ENCODE measurements at regions not wholly inside any gene's neighbourhood (a gene's known extent, or its start where the extent isn't known, plus 50 kb on each side); places are given as distances from the start of the nearest gene placed in this dataset.

GRCh38 chr4:79673898-79674297 lies 265.9 kb upstream of the GK2 start:
- H2AFZ ChIP-seq (ENCODE audit: low read length) = no peak overlapping the region
- H3K79me2 ChIP-seq (ENCODE audit: control insufficient read depth, insufficient read depth, low read length) = no peaks in the 10 kb centered on the region
- H4K20me1 ChIP-seq (ENCODE audit: control insufficient read depth, extremely low read depth, insufficient read depth, low read length) = no peaks in the 10 kb centered on the region
- TF ChIP-seq EZH2 (IDR thresholded peaks at IDR 0.05; ENCODE audit: low read length, missing control alignments) (no peak), CTCF (conservative IDR thresholded peaks at IDR 0.05 in 1 of 2, IDR thresholded peaks at IDR 0.05 in 1 of 2; ENCODE audit: low read depth in 1 of 2, low read length in 2 of 2) (no peak)
- no peaks in the 10 kb centered on the region for H3K36me3 ChIP-seq (ENCODE audit: control insufficient read depth, insufficient read depth, low read length)
- H3K4me2 ChIP-seq (ENCODE audit: extremely low read depth, insufficient read depth, low read length) = no peak overlapping the region
- no peak overlapping the region for H3K4me3 ChIP-seq (replicated peaks in 1 of 4; ENCODE audit: control extremely low read depth in 1 of 4, insufficient read depth in 1 of 4, low read depth in 3 of 4, low read length in 4 of 4)
- H3K27me3 ChIP-seq (ENCODE audit: control insufficient read depth, insufficient read depth, low read length) = no peaks in the 10 kb centered on the region
- H3K9me3 ChIP-seq (ENCODE audit: control insufficient read depth, insufficient read depth, low read depth, low read length) = no peaks in the 10 kb centered on the region
- H3K27ac ChIP-seq (ENCODE audit: insufficient read depth, low read length) = no peak overlapping the region
- H3K4me1 ChIP-seq (ENCODE audit: control insufficient read depth, extremely low read depth, insufficient read depth, low read length) = no peaks in the 10 kb centered on the region
- H3K9ac ChIP-seq (ENCODE audit: insufficient read depth, low read length) = no peak overlapping the region
- no peak for DNase-seq (ENCODE audit: low read depth in 2 of 2)

GRCh38 chr4:79673377-79673776 lies 265.3 kb upstream of the GK2 start:
- no peaks in the 10 kb centered on the region for H3K4me1 ChIP-seq (ENCODE audit: control insufficient read depth, extremely low read depth, insufficient read depth, low read length)
- H3K9me3 ChIP-seq (ENCODE audit: control insufficient read depth, insufficient read depth, low read depth, low read length) = no peaks in the 10 kb centered on the region
- H3K4me2 ChIP-seq (ENCODE audit: extremely low read depth, insufficient read depth, low read length) = no peak overlapping the region
- no peak overlapping the region for H2AFZ ChIP-seq (ENCODE audit: low read length)
- H3K79me2 ChIP-seq (ENCODE audit: control insufficient read depth, insufficient read depth, low read length) = no peaks in the 10 kb centered on the region
- H3K27ac ChIP-seq (ENCODE audit: insufficient read depth, low read length) = no peak overlapping the region
- H3K27me3 ChIP-seq (ENCODE audit: control insufficient read depth, insufficient read depth, low read length) = no peaks in the 10 kb centered on the region
- H3K9ac ChIP-seq (ENCODE audit: insufficient read depth, low read length) = no peak overlapping the region
- no peaks in the 10 kb centered on the region for H3K36me3 ChIP-seq (ENCODE audit: control insufficient read depth, insufficient read depth, low read length)
- H4K20me1 ChIP-seq (ENCODE audit: control insufficient read depth, extremely low read depth, insufficient read depth, low read length) = no peaks in the 10 kb centered on the region
- H3K4me3 ChIP-seq (replicated peaks in 1 of 4; ENCODE audit: control extremely low read depth in 1 of 4, insufficient read depth in 1 of 4, low read depth in 3 of 4, low read length in 4 of 4) = no peak overlapping the region
- no peak for DNase-seq (ENCODE audit: low read depth in 2 of 2)
- no peak for TF ChIP-seq CTCF (conservative IDR thresholded peaks at IDR 0.05 in 1 of 2, IDR thresholded peaks at IDR 0.05 in 1 of 2; ENCODE audit: low read depth in 1 of 2, low read length in 2 of 2)
- no peak for TF ChIP-seq EZH2 (IDR thresholded peaks at IDR 0.05; ENCODE audit: low read length, missing control alignments)

- Histone ChIP-seq H3K4me1 (ENCODE audit: control insufficient read depth, extremely low read depth, insufficient read depth, low read length) (no peaks in the 10 kb centered on the region), H4K20me1 (ENCODE audit: control insufficient read depth, extremely low read depth, insufficient read depth, low read length) (no peaks in the 10 kb centered on the region), H3K4me2 (ENCODE audit: extremely low read depth, insufficient read depth, low read length) (no peak overlapping the region), H3K4me3 (replicated peaks in 1 of 4; ENCODE audit: control extremely low read depth in 1 of 4, insufficient read depth in 1 of 4, low read depth in 3 of 4, low read length in 4 of 4) (no peak overlapping the region), H2AFZ (ENCODE audit: low read length) (no peak overlapping the region), H3K9ac (ENCODE audit: insufficient read depth, low read length) (no peak overlapping the region), H3K79me2 (ENCODE audit: control insufficient read depth, insufficient read depth, low read length) (no peaks in the 10 kb centered on the region), H3K27ac (ENCODE audit: insufficient read depth, low read length) (no peak overlapping the region), H3K36me3 (ENCODE audit: control insufficient read depth, insufficient read depth, low read length) (no peaks in the 10 kb centered on the region), H3K9me3 (ENCODE audit: control insufficient read depth, insufficient read depth, low read depth, low read length) (no peaks in the 10 kb centered on the region), H3K27me3 (ENCODE audit: control insufficient read depth, insufficient read depth, low read length) (no peaks in the 10 kb centered on the region)
- TF ChIP-seq CTCF (conservative IDR thresholded peaks at IDR 0.05 in 1 of 2, IDR thresholded peaks at IDR 0.05 in 1 of 2; ENCODE audit: low read depth in 1 of 2, low read length in 2 of 2) (no peak), EZH2 (IDR thresholded peaks at IDR 0.05; ENCODE audit: low read length, missing control alignments) (no peak)
- DNase-seq (ENCODE audit: low read depth in 2 of 2) = no peak
Measured at GRCh38 chr4:79666875-79667274, 258.8 kb upstream of the GK2 start.
